Peyer's patch (tissue), 4 donors: ENCODE measurements at regions not wholly inside any gene's neighbourhood (a gene's known extent, or its start where the extent isn't known, plus 50 kb on each side); places are given as distances from the start of the nearest gene placed in this dataset.

Source experiments
- POLR2A ChIP-seq, 2 donors: fragments of 450-650 bp; IDR thresholded peaks; one replicate each; pipeline ENCODE4 v1.5.1; 2017; ENCODE audit warnings: antibody characterized with exemption in 2 of 2, mild to moderate bottlenecking in 2 of 2, moderate library complexity in 2 of 2
- TF ChIP-seq, protein P1 (sequence below), 6 experiments: fragments of 450-650 bp in 4 of 6; fragments of 200-600 bp in 2 of 6; sonication (generic) in 1 of 6; IDR thresholded peaks; one replicate each; pipeline ENCODE4 v1.5.1; 2017 to 2019; ENCODE audit warnings: antibody characterized with exemption in 6 of 6, mild to moderate bottlenecking in 3 of 6, moderate library complexity in 1 of 6

DNA sequence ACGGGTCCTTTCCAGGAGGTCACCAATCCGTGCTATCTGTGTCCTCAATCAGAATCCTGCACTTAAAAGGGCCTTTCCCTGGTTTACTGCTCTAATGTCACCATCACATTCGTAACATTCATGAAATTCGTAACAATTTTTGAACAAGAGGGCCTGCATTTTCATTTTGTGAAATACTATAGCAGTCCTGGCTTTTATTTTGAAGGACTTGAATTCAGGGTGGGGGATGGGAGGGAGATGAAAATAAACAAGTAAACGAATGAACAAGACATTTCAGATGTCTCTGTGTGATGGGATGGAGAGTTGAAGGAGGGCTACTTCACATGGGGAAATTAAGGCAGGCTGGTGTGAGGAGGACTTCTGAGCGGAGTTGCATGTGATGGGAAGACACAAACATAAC lies 281.0 kb downstream of the TSHZ3 start:
- TF ChIP-seq, protein P1, sequence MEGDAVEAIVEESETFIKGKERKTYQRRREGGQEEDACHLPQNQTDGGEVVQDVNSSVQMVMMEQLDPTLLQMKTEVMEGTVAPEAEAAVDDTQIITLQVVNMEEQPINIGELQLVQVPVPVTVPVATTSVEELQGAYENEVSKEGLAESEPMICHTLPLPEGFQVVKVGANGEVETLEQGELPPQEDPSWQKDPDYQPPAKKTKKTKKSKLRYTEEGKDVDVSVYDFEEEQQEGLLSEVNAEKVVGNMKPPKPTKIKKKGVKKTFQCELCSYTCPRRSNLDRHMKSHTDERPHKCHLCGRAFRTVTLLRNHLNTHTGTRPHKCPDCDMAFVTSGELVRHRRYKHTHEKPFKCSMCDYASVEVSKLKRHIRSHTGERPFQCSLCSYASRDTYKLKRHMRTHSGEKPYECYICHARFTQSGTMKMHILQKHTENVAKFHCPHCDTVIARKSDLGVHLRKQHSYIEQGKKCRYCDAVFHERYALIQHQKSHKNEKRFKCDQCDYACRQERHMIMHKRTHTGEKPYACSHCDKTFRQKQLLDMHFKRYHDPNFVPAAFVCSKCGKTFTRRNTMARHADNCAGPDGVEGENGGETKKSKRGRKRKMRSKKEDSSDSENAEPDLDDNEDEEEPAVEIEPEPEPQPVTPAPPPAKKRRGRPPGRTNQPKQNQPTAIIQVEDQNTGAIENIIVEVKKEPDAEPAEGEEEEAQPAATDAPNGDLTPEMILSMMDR (IDR thresholded peaks at IDR 0.05) = no peak
- no peak for TF ChIP-seq POLR2A (IDR thresholded peaks at IDR 0.05)
